ENCODE measurements at regions not wholly inside any gene's neighbourhood (a gene's known extent, or its start where the extent isn't known, plus 50 kb on each side); places are given as distances from the start of the nearest gene placed in this dataset.
A peak's percentile ranks its signal among the peaks of the same experiment; 100 is the strongest.

GRCh38 chr16:74094514-74094913, 202.1 kb upstream of the PSMD7 start:
- DNase-seq, result no peak

- DNase-seq, result no peak
Measured at GRCh38 chr16:74092336-74092735, 204.3 kb upstream of the PSMD7 start.

- DNase-seq, result no peak
Measured at GRCh38 chr16:74090871-74091270, 205.7 kb upstream of the PSMD7 start.

GRCh38 chr16:74083541-74083940, 213.1 kb upstream of the PSMD7 start:
- DNase-seq, result no peak

- no peak for DNase-seq
Measured at GRCh38 chr16:74080311-74080710, 216.3 kb upstream of the PSMD7 start.

- no peak for DNase-seq
Measured at GRCh38 chr16:74079232-74079586, 217.4 kb upstream of the PSMD7 start.

- no peak for DNase-seq
Measured at GRCh38 chr16:74078511-74079231, 217.9 kb upstream of the PSMD7 start.

GRCh38 chr16:74076568-74076967, 220.0 kb upstream of the PSMD7 start:
- DNase-seq, result no peak

GRCh38 chr16:74075393-74075792, 221.2 kb upstream of the PSMD7 start:
- DNase-seq, result no peak

GRCh38 chr16:74073456-74073855, 223.2 kb upstream of the PSMD7 start:
- DNase-seq, result no peak

- no peak for DNase-seq
Measured at GRCh38 chr16:74071996-74072535, 224.5 kb upstream of the PSMD7 start.

GRCh38 chr16:74070237-74070636, 226.4 kb upstream of the PSMD7 start:
- no peak for DNase-seq

- DNase-seq, result no peak
Measured at GRCh38 chr16:74064120-74064735, 232.4 kb upstream of the PSMD7 start.

- no peak for DNase-seq
Measured at GRCh38 chr16:74053826-74054225, 242.8 kb upstream of the PSMD7 start.

GRCh38 chr16:74053312-74053711, 243.3 kb upstream of the PSMD7 start:
- DNase-seq, result no peak

GRCh38 chr16:74052016-74052415, 244.6 kb upstream of the PSMD7 start:
- no peak for DNase-seq

- DNase-seq, result no peak
Measured at GRCh38 chr16:74049027-74049426, 247.6 kb upstream of the PSMD7 start.

GRCh38 chr16:74046524-74046923, 250.1 kb upstream of the PSMD7 start:
- no peak for DNase-seq

GRCh38 chr16:74045513-74045912, 251.1 kb upstream of the PSMD7 start:
- DNase-seq, result no peak

GRCh38 chr16:74035816-74036215, 260.8 kb upstream of the PSMD7 start:
- DNase-seq, result no peak

GRCh38 chr16:74034862-74035261, 261.8 kb upstream of the PSMD7 start:
- DNase-seq, result peak; percentile 23

- no peak for DNase-seq
Measured at GRCh38 chr16:74034200-74034599, 262.4 kb upstream of the PSMD7 start.

- no peak for DNase-seq
Measured at GRCh38 chr16:74033441-74033995, 263.1 kb upstream of the PSMD7 start.

- DNase-seq, result no peak
Measured at GRCh38 chr16:74031551-74031950, 265.1 kb upstream of the PSMD7 start.

Measured in NCI-H345 (cell line).